Mesenchymal stem cell (in vitro differentiated cells and primary cell): ENCODE measurements at regions not wholly inside any gene's neighbourhood (a gene's known extent, or its start where the extent isn't known, plus 50 kb on each side); places are given as distances from the start of the nearest gene placed in this dataset.

Source experiments
- DNase-seq: peaks from one replicate; pipeline ENCODE4 v3.0.0-alpha.2; 2013
- H2AFZ ChIP-seq: one replicate; pipeline ENCODE4 v1.6.1; 2013; ENCODE audit warnings: low read depth, mild to moderate bottlenecking, control low read depth, inconsistent platforms, low read length, moderate library complexity
- H2AK5ac ChIP-seq: 2 replicates; pipeline ENCODE4 v1.6.1; 2013; ENCODE audit warnings: low read length, moderate library complexity, mild to moderate bottlenecking, inconsistent platforms; ENCODE audit not compliant: severe bottlenecking
- H2BK120ac ChIP-seq: one replicate; pipeline ENCODE4 v1.6.1; 2013; ENCODE audit warnings: low read depth, mild to moderate bottlenecking, inconsistent platforms, low read length, moderate library complexity
- H2BK12ac ChIP-seq, 2 experiments: one replicate each; pipeline ENCODE4 v1.6.1; 2013; ENCODE audit warnings: inconsistent platforms in 2 of 2, low read length in 2 of 2, mild to moderate bottlenecking in 2 of 2, moderate library complexity in 2 of 2, control low read depth in 1 of 2
- H2BK15ac ChIP-seq: one replicate; pipeline ENCODE4 v1.6.1; 2013; ENCODE audit warnings: mild to moderate bottlenecking, low read depth, inconsistent platforms; ENCODE audit not compliant: poor library complexity, severe bottlenecking
- H2BK5ac ChIP-seq: 2 replicates; pipeline ENCODE4 v1.6.1; 2013; ENCODE audit warnings: low read depth, mild to moderate bottlenecking, low read length, control low read depth, inconsistent platforms; ENCODE audit not compliant: poor library complexity, severe bottlenecking
- H3K14ac ChIP-seq, 2 experiments: one replicate each; pipeline ENCODE4 v1.6.1; 2013; ENCODE audit warnings: inconsistent platforms in 2 of 2, low read length in 2 of 2, control low read depth in 1 of 2, mild to moderate bottlenecking in 1 of 2, moderate library complexity in 1 of 2
- H3K18ac ChIP-seq, 2 experiments: one replicate each; pipeline ENCODE4 v1.6.1; 2013; ENCODE audit warnings: inconsistent platforms in 2 of 2, low read length in 2 of 2, control low read depth in 1 of 2, low read depth in 1 of 2, mild to moderate bottlenecking in 1 of 2
- H3K23ac ChIP-seq, 2 experiments: one replicate each; pipeline ENCODE4 v1.6.1; 2013; ENCODE audit warnings: inconsistent platforms in 2 of 2, low read length in 2 of 2, mild to moderate bottlenecking in 2 of 2, moderate library complexity in 2 of 2, control low read depth in 1 of 2
- H3K27ac ChIP-seq: 2 replicates; pipeline ENCODE4 v1.5.1; 2013; ENCODE audit warnings: mild to moderate bottlenecking, moderate library complexity, low read length, control low read depth, inconsistent platforms; ENCODE audit not compliant: poor library complexity, severe bottlenecking
- H3K27me3 ChIP-seq, 2 experiments: 2 replicates each; pipeline versions ENCODE4 v1.6.1 to v1.7.0; 2013; ENCODE audit warnings: low read length in 2 of 2, mild to moderate bottlenecking in 2 of 2, moderate library complexity in 2 of 2, control low read depth in 1 of 2, inconsistent platforms in 1 of 2; ENCODE audit not compliant: control insufficient read depth in 1 of 2, insufficient read depth in 1 of 2
- H3K36me3 ChIP-seq, 2 experiments: 2 replicates each; pipeline versions ENCODE4 v1.6.1 to v1.7.0; 2013; ENCODE audit warnings: low read length in 2 of 2, control low read depth in 1 of 2, inconsistent platforms in 1 of 2, low read depth in 1 of 2, mild to moderate bottlenecking in 1 of 2; ENCODE audit not compliant: insufficient read depth in 2 of 2, control insufficient read depth in 1 of 2
- H3K4ac ChIP-seq, 2 experiments: one replicate each; pipeline ENCODE4 v1.6.1; 2013; ENCODE audit warnings: inconsistent platforms in 2 of 2, low read length in 2 of 2, mild to moderate bottlenecking in 2 of 2, moderate library complexity in 2 of 2, control low read depth in 1 of 2, low read depth in 1 of 2
- H3K4me1 ChIP-seq: 2 replicates; pipeline ENCODE4 v1.6.1; 2013; ENCODE audit warnings: low read depth, low read length, control low read depth; ENCODE audit not compliant: control insufficient read depth, insufficient read depth
- H3K4me2 ChIP-seq: 2 replicates; pipeline ENCODE4 v1.6.1; 2013; ENCODE audit warnings: low read length, mild to moderate bottlenecking, inconsistent platforms; ENCODE audit not compliant: poor library complexity, severe bottlenecking
- H3K4me3 ChIP-seq, 2 experiments: 2 replicates each; pipeline versions ENCODE4 v1.5.1 to v1.7.0; 2013; ENCODE audit warnings: low read length in 2 of 2, mild to moderate bottlenecking in 2 of 2, control low read depth in 1 of 2, low read depth in 1 of 2; ENCODE audit not compliant: insufficient read depth in 1 of 2
- H3K79me1 ChIP-seq: replicated peaks from 2 replicates; pipeline ENCODE4 v1.6.1; 2013; ENCODE audit warnings: mild to moderate bottlenecking, control low read depth, low read length, inconsistent platforms; ENCODE audit not compliant: poor library complexity, severe bottlenecking
- H3K9ac ChIP-seq: 2 replicates; pipeline ENCODE4 v1.7.0; 2013; ENCODE audit warnings: mild to moderate bottlenecking, low read length, moderate library complexity
- H3K9me3 ChIP-seq: 2 replicates; pipeline ENCODE4 v1.7.0; 2013; ENCODE audit warnings: mild to moderate bottlenecking, low read length; ENCODE audit not compliant: control insufficient read depth
- H4K8ac ChIP-seq: one replicate; pipeline ENCODE4 v1.6.1; 2013; ENCODE audit warnings: inconsistent platforms, mild to moderate bottlenecking, low read length, moderate library complexity
- H4K91ac ChIP-seq: one replicate; pipeline ENCODE4 v1.6.1; 2013; ENCODE audit warnings: mild to moderate bottlenecking, low read length, inconsistent platforms
- WGBS: methylation state at CpG from one replicate; pipeline ENCODE4 v1.1.7; 2013; ENCODE audit warnings: mixed read lengths; 5-methylcytosine and 5-hydroxymethylcytosine counted together

DNA sequence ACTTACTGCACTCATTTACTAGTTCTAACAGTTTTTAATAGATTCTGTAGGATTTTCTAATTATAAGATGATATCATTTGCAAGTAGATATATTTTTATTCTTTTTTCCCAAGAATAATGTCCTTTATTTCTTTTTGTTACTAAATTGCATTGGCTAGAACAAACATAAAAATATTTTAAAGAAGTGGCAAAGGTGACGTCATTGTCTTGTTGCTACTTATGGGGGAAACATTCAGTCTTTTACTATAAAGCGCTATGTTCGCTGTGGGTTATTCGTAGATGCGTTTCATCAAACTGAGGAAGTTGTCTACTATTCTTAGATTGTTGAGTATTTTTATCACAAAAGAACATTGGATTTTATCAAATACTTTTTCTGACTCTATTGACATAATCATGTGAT, 765.2 kb upstream of the POU3F3 start:
- Histone ChIP-seq H2AFZ (no peak overlapping the region), H3K4ac (no peak overlapping the region), H2AK5ac (no peak overlapping the region), H3K4me2 (no peak overlapping the region), H3K4me3 (no peak overlapping the region), H3K18ac (no peak overlapping the region), H3K9ac (no peak overlapping the region), H2BK5ac (no peak overlapping the region), H3K23ac (no peak overlapping the region), H3K36me3 (no peaks in the 10 kb centered on the region), H3K4me1 (no peaks in the 10 kb centered on the region), H4K8ac (no peak overlapping the region), H3K27me3 (no peaks in the 10 kb centered on the region), H2BK15ac (no peak overlapping the region), H3K14ac (no peak overlapping the region), H2BK12ac (no peak overlapping the region), H2BK120ac (no peak overlapping the region), H3K79me1 (no peaks in the 10 kb centered on the region), H4K91ac (no peak overlapping the region), H3K27ac (no peak overlapping the region), H3K9me3 (peaks cover 12% of the 10 kb centered on the region)
- DNase-seq: no peak
- 96% methylated on average over 3 of the region's 5 CpGs for WGBS

DNA sequence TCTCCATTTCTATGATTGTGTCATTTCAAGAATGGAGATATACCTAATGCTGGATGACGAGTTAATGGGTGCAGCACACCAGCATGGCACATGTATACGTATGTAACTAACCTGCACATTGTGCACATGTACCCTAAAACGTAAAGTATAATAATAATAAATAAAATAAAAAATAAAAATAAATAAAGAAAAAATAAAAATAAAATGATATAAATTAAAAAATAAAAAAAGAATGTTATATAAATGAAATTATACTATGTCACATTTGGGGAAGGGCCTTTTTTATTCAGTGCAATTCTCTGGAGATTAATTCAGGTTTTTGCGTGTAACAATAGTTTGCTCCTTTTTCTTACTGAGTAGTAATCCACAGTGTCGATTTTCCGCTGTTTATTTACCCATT, 763.5 kb upstream of the POU3F3 start:
- H2AK5ac ChIP-seq: no peak overlapping the region
- H2AFZ ChIP-seq: no peak overlapping the region
- no peak overlapping the region for H3K4me2 ChIP-seq
- no peaks in the 10 kb centered on the region for H3K79me1 ChIP-seq
- no peaks in the 10 kb centered on the region for H3K4me1 ChIP-seq
- no peak overlapping the region for H2BK5ac ChIP-seq
- H2BK12ac ChIP-seq: no peak overlapping the region
- no peak overlapping the region for H3K23ac ChIP-seq
- no peak overlapping the region for H3K4ac ChIP-seq
- no peak overlapping the region for H4K8ac ChIP-seq
- no peak overlapping the region for H3K4me3 ChIP-seq
- whole genome bisulfite sequencing: 82% methylated on average over 1 of the region's 6 CpGs
- H4K91ac ChIP-seq: no peak overlapping the region
- H3K27me3 ChIP-seq: no peaks in the 10 kb centered on the region
- H3K14ac ChIP-seq: no peak overlapping the region
- H2BK15ac ChIP-seq: no peak overlapping the region
- no peaks in the 10 kb centered on the region for H3K36me3 ChIP-seq
- no peak for DNase-seq
- no peak overlapping the region for H3K18ac ChIP-seq
- no peak overlapping the region for H2BK120ac ChIP-seq
- no peak overlapping the region for H3K9ac ChIP-seq
- H3K9me3 ChIP-seq: peaks cover 8% of the 10 kb centered on the region
- H3K27ac ChIP-seq: no peak overlapping the region

DNA sequence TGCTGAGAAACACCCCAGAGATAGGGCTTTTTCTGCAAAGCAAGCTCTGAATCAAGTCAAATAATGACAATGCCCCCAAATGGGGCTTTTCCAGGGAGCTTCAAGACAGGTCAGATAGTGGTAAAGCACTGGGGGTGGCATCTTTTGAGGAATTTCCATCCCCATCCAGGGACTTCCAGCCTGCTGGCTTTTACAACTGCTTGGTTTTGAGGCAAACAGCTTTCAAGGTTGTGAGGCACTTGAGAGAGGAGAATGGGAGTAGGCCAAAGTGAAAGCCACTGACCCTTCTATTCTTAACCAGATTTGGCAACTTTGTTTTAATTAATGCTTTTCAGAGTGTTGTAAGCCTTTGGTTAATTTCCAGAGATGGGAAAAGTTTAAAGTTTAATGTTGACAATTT, 762.0 kb upstream of the POU3F3 start:
- no peak overlapping the region for H3K4me3 ChIP-seq
- H3K4ac ChIP-seq: no peak overlapping the region
- no peak overlapping the region for H3K27ac ChIP-seq
- no peaks in the 10 kb centered on the region for H3K36me3 ChIP-seq
- no peak overlapping the region for H3K4me2 ChIP-seq
- no peak overlapping the region for H4K8ac ChIP-seq
- peaks cover 16% of the 10 kb centered on the region for H3K9me3 ChIP-seq
- no peak overlapping the region for H3K14ac ChIP-seq
- H3K18ac ChIP-seq: no peak overlapping the region
- H3K27me3 ChIP-seq: no peaks in the 10 kb centered on the region
- DNase-seq: no peak
- H2BK120ac ChIP-seq: no peak overlapping the region
- no peaks in the 10 kb centered on the region for H3K4me1 ChIP-seq
- no peak overlapping the region for H2BK5ac ChIP-seq
- no peak overlapping the region for H4K91ac ChIP-seq
- H2BK12ac ChIP-seq: no peak overlapping the region
- no peak overlapping the region for H2BK15ac ChIP-seq
- no peak overlapping the region for H2AFZ ChIP-seq
- H3K9ac ChIP-seq: no peak overlapping the region
- H3K79me1 ChIP-seq: no peaks in the 10 kb centered on the region
- H3K23ac ChIP-seq: no peak overlapping the region
- H2AK5ac ChIP-seq: no peak overlapping the region

DNA sequence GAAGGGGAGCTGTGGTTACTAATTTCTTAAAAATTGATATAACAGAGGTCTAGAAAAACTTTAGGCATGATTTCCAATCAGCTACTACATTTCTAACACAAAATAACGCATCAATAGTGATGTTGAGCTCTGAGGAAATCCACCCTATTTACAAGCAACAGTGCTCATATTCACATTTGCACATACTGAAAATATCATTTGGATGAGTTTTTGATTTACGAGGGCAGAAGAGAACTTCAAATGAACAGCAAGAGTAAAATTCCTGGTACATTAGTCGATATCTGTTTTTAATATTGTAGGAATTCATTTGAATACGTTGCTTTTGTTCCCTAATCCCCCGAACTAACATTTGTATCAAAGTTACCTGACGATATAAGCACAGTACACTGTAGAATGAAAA, 761.0 kb upstream of the POU3F3 start:
- Histone ChIP-seq H3K79me1 (no peaks in the 10 kb centered on the region), H3K4me2 (no peak overlapping the region), H3K9ac (no peak overlapping the region), H2BK5ac (no peak overlapping the region), H3K18ac (no peak overlapping the region), H3K4me1 (no peaks in the 10 kb centered on the region), H3K14ac (no peak overlapping the region), H2AFZ (no peak overlapping the region), H4K91ac (no peak overlapping the region), H2AK5ac (no peak overlapping the region), H3K36me3 (no peaks in the 10 kb centered on the region), H2BK15ac (no peak overlapping the region), H3K9me3 (peaks cover 16% of the 10 kb centered on the region), H3K4ac (no peak overlapping the region), H3K4me3 (no peak overlapping the region), H4K8ac (no peak overlapping the region), H2BK120ac (no peak overlapping the region), H3K27me3 (no peaks in the 10 kb centered on the region), H2BK12ac (no peak overlapping the region), H3K27ac (no peak overlapping the region), H3K23ac (no peak overlapping the region)
- DNase-seq: no peak
- 100% methylated on average over 2 of the region's 6 CpGs for WGBS
